ENCODE measurements at regions not wholly inside any gene's neighbourhood (a gene's known extent, or its start where the extent isn't known, plus 50 kb on each side); places are given as distances from the start of the nearest gene placed in this dataset.

DNA sequence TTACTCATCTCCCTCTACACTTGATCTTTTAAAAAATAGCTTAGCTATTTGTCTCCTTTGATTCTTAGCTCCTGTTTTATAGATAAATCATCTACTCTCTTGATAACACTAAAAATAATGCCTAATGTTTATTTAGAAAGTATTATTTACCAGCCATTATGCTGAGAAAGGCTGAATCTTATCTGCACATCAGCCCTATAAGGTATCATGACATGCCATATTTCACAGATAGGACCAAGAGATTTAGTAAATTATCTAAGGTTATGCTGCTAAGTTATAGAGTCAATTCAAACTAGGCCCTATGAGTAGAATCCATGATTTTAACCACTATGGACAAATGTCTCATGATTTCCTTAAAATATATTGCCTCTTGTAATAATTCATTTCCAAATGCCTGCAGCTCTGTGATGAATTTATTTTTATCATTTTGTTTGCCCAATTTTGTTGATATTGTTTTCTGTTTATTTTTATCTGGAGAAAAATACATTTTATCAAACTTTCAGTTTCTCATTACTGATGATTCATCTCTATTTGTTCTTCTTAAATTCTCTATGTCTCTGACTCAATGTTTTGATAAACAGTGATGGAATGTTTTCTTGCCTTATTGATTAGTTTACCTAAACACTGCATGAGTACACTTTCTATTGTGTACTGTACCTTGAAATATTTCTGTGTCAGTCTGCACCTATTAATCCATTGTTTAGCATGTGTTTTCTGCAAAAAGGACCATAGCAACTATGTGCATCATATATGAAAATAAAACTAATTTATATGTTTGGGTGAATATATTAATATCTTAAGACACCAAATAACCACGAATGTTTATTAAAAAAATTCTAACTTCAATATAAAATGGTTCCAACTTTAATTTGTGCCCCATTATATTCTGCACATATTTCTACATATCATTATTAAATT, 300.8 kb downstream of the CDH9 start:
- TF ChIP-seq, protein P1, sequence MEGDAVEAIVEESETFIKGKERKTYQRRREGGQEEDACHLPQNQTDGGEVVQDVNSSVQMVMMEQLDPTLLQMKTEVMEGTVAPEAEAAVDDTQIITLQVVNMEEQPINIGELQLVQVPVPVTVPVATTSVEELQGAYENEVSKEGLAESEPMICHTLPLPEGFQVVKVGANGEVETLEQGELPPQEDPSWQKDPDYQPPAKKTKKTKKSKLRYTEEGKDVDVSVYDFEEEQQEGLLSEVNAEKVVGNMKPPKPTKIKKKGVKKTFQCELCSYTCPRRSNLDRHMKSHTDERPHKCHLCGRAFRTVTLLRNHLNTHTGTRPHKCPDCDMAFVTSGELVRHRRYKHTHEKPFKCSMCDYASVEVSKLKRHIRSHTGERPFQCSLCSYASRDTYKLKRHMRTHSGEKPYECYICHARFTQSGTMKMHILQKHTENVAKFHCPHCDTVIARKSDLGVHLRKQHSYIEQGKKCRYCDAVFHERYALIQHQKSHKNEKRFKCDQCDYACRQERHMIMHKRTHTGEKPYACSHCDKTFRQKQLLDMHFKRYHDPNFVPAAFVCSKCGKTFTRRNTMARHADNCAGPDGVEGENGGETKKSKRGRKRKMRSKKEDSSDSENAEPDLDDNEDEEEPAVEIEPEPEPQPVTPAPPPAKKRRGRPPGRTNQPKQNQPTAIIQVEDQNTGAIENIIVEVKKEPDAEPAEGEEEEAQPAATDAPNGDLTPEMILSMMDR (IDR thresholded peaks at IDR 0.05; ENCODE audit: poor library complexity), result no peak
- no peak for TF ChIP-seq EZH2 (IDR thresholded peaks at IDR 0.05; ENCODE audit: borderline replicate concordance)

Data from hepatocyte (in vitro differentiated cells).